A172 (cell line): ENCODE measurements at regions not wholly inside any gene's neighbourhood (a gene's known extent, or its start where the extent isn't known, plus 50 kb on each side); places are given as distances from the start of the nearest gene placed in this dataset.

Experiments used
- DNase-seq: peaks from one replicate; pipeline ENCODE4 v3.0.0-alpha.2; 2015; ENCODE audit warnings: low spot score

DNA sequence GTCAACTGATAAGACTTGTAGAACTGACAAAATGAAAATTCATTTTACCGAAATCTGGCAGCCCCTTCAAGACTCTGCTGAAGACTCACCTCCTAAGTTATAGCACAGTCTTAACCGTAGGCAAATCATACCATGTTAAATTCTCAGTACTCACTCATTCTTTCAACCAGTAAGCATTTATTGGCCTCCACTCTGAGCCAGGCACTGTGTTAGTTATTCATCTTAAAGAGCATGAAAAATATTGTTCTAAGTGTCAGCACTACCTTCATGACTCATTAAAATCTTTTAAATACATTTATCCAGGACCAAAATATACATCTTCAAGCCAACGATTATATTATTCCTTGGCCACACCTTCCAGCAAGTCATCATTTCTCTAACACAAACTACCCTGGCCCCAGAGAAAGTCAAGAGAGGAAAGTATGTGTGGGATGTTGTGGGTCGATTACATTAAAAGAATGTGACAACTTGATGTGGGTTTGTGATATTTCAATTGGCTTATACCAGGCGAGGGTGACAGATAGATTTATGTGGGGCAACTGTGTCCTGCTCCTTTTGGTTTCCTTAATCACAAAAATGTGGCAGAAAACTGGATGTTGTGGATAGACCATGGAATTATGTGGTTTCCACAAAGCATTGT, 55.0 kb downstream of the TMEM30B start:
- no peak for DNase-seq

DNA sequence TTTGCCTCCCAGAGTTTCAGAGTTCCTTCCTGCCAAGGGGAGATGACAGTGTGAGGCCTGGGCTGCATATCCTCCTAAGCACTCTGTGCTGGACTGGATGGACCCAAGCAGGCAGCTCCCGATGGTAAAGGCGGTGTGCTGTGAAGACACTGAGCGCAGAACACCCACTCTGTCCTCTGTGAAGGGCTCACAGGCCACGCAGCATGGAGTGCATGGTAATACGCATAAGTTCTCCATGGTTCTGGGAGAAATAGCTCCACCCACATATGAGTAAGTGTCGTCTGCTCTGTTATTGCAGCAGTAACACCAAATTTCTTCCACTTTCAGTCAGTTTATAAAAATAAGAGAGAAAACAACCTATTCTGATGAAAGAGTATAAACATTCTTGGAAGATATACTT, 55.8 kb downstream of the TMEM30B start:
- DNase-seq = no peak

DNA sequence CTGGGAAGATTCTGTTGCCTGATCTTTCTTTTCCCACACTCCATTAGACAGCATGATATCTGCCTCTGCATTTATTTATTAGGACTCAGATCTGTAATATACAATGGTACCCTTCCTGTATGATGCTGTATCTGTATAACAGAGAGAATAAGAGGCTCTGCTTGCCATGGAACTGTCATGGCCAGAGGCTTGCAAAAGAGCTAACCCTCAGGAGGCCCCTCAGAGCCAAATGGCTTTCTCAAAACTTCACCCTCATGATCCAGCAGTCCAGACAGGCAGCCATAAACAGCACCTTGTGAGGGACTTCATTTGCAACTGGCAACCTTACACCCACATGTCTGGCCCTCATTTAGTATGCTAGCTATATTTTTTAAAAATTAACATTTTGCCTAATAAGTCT, 57.6 kb downstream of the TMEM30B start:
- no peak for DNase-seq

DNA sequence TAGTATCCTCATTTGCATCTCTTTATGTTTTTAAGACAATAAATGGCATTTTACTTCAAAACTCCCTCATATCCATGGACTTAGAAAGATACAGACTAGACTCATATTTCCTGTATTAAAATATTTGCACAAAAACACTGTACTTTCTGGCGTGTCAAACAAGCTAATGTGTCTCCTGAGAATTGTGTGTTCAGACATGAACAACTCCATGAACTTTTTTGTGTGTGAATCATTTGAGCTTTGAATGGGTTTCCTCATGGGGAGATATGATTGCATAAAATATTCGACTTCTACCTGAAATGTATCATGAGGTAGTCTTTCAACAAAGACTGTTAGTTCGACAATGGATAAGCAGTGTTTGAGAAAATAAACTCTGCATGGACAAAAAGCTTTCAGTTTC, 58.8 kb downstream of the TMEM30B start:
- no peak for DNase-seq

DNA sequence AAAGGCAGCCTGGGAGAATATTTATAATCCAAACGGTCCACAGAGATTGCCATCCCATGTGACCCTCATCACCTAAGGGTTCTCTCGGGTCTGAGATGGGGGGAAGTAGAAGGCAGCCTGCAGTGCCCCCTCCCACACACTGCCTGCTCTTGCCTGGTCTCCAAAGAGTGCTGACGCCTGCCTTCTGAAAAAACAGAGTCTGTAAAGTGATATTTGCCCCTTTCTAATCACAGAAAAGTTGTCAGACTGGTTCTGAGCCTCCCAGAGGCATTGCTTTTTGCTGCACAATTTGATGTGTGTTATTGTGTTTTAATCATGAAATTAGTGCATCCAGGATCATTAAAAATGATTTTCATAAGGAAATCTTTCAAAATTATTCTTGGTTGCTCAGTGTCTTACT, 59.2 kb downstream of the TMEM30B start:
- DNase-seq = no peak

DNA sequence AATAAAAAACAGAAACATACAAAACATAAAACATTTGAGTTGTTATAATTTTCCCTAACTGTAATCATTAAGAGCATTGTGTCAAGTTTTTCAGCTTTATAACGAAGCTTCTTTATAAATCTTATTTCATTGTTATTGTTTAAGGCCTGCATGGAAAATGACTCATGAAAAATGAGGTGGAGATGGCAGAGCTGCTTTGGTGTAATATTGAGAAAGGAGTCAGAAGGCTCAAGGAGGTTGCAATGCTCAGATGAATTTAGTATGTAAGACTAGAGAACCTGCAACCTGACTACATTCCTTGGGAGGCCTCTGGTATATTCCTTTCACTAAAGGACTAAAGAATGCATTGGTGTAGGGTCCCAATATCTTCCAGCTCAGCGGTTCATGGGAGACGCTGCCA, 61.5 kb downstream of the TMEM30B start:
- DNase-seq = no peak

DNA sequence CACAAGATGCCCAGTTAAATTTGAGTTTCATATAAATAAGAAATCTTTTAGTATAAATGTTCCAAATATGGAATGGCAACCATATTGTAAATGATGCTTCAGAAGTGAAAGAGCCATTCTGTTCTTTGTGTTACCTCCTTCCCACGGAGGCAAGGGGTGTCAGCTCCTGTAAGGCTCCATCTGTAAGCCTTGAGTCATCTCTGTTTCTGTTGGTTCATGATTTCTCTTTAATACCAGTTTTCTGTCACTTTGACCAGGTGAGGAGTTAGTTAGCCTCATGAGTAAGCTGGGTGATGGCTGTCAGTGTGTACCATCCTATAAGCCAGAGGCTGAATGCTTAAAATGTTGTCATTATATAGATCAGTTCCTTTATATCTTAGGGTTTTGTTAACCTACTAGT, 61.9 kb downstream of the TMEM30B start:
- no peak for DNase-seq

DNA sequence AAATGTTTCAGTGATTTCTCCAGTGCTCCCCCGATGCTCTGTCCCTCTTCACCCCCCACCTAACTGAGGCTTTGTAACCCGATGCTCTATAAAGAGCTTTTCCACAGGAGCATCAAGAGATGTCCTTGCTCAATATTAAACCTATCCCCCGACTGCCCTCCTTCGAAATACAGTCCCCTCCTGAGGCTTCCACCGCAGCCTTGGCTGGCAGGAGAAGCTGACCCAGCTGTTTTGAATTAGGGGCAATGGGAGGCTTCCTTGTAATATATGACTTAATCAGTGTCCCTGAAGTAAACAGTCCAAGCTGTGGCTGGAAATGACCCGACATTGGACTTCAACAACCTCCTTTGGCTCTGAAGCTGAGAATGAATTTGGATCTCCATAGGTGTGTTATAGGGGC, 62.4 kb downstream of the TMEM30B start:
- no peak for DNase-seq

DNA sequence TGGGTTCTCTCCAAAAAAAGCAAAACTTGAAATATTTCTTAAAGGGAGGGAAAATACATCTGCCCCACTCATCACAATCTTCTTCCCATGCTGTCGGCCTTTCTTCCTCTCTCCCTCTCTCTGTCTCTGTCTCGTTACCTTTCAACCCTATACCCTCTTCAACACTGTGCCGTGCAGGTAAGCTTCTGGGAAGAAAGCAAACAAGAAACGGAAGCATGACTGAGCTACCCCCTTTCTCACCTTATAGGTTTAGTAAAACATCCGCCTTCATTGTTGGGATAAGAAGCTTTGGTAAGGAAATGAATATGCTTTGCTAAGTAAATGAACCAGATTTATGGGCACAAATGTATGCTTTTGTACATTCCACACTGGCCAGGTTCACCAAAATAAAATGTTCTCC, 63.0 kb downstream of the TMEM30B start:
- DNase-seq = no peak

DNA sequence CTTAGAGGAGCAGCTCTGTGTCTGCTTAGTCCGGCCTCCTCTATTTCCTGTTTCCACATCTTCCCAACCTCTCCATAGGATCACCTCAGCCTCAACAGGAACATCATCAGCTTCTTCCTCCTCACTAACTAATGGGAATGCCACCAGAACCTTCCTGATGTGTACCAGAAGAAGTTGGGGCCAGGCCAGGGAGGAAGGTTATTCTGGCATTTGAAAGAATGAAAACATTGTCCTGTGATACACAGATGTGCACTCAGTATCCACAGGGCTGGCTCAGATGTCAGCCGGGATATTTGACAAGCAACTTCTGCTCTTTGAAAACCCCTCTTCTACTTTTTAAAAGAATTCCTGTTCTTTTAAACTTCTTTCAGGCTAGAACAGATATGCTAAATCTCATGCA, 63.6 kb downstream of the TMEM30B start:
- DNase-seq = no peak

DNA sequence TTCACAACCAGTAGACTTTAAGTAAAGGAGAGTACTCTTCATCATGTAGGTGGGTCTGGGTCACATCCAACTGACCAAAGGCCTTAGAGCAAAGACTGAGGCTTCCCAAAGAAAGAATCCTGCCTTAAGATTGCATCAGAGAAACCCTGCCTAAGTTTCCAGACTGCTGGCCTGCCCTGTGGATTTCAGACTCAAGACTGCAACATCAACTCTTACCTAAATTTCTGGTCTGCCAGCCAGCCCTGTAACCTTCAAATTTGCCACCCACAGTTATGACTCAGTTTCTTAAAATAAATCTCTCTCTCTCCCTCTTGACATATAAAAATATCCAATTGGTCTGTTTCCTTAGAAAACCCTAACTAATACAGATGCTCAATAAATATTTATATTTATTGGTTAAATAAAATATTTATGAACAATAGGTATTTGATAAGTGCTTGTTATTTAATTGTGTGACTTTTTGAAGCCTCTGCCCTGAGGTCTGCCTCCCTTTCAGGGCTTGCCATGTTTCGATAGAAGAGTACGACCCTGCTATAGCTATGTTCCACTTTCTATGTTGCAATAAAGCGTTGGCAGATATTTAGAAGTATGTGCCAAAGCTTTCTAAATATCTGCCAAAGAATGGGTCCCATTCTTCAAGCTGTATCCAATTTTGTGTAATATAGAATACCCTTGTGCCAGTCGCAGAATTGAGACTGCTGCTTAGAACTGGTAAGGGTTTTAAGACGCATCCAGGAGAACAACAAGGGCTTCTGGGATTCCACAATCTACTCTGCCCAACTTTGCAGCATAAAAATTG, 65.7 kb downstream of the TMEM30B start:
- DNase-seq = no peak

DNA sequence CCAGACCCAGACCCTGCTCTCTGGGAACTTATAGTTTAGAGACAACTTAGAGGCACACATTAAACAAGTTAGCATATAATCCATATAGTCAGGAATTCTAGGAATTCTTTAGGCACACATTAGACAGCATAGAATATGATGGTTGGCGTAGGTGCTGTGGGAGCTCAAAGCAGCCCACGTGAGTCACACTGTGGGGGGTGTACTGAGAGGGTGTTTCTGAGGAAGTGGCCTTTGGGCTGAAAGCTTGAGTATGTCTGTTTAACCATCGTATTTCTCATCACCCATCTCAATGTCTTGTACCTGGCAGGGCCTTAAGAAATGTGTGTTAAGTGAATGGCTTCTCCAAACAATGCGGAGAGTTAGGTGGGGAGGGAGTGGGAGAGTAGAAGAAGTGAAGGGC, 67.2 kb downstream of the TMEM30B start:
- no peak for DNase-seq

DNA sequence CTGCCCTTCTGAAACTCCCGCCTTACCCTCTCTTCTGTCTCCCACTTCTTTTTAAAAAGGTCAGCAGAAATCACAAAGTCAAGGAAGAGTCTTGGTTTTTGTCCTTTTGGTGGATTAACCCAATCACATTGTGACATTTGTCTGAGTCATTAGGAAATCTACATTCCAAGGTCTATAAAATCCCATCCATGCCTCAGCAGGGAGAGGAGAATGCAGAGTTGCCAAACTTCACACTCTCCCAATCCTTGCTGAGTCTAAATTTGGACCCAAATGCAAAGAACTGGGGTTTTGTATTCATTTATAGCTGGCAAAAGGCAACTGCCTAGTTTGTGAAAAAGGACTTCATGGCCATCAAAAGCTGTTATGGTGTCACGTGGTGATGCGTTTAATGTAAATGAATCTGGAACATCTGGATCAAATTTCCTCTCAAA, 67.9 kb downstream of the TMEM30B start:
- DNase-seq = no peak

DNA sequence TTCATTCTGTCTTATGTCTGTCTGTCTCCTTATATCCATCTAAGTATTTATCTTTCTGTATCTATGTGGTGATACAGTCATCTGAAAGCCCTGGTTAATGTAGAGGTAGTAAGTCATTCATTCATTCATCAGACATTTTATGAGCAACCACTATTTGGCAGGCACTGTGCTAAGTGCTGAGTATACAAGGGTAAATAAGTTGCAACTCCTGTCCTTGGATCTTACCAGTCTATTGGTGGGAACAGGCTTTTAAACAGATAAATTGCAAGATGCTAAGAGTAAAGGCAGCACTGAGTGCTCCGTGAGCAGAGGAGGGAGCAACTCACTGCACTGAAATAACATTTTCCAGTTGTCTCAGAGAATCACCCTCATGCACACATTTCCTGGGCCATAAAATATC, 68.6 kb downstream of the TMEM30B start:
- DNase-seq = no peak

DNA sequence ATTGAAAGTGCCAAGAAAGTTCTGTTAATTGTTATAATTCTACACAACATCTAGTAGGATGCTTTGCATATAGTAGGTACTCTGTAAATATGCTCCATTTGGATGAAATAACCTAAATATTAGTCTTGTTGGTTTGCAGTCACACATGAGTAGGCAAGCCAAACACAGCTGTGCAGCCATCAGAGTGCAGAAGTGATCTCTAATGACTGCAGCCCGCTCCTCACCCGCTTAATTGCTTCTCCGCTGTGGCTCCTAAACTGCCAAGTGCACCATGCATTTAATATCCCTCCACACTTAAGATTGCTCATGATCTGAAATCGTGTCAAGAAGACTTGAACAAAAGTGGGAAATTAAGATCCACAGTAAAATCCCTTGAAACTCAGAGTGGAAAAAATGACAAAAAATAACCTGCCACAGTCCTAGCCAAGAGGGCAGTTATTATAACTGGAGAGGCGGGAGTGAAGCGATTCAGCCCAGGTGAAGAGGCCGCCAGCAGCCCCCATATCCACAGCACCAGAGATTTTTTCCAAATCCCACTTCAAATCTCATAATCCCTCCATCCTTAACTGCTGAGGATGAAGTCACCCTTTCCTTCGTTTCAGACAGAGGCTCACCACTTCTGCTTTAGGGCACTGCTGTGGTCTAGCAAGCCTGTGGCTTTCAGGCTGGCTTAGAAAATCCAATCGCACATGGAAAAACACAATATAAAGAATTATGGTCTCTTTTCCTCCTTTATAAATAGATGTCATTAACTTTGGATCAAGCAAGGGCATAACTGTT, 69.5 kb downstream of the TMEM30B start:
- no peak for DNase-seq

DNA sequence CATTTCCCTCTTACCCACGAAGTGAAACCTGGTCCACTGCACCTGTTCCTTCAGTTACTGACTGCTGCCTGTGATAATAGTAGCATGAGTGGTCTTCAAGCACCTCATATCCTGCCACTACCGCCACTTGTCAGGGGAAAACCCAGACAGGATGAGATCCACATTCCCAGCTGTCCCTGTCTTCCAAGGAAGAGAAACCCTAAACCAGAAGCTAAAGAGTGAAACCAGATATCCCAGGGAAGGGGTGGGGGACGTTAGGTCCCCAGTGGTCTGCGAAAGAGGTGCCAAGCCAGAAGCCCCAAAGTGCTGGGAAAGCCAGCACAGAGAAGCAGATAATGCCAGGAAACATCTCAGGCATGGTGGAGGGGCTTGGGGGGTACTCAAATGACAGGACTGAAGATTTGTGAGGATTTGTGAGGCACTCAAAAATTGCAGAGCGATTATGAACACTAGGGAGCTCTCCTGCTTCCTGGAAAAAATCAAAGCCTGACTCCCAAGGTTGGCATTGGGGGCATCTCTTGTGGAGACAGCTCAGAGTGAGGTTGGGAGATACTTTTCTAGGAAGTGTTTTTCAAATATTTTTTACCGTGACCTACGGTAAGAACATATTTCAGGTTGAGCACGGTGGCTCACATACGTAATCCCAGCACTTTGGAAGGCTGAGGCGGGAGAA, 77.9 kb downstream of the TMEM30B start:
- DNase-seq = no peak

DNA sequence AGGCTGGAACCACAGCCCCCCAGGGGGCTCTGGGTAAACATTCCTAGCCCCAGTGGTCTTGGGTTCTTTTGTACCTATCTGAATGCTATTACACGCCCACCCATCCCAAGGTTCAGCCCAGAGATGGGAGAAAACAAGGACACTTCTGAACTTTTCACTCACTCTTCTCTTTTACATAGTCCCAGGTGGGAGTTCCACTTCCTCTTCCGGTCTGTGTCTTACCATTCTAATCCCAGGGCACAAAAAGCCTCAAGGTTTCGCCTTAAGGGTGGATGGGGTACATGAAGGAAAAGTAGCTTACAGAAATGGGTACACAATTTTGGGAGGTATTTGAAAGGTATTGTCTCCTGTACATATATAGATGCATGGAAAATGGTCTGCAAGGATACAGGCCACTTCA, 79.0 kb downstream of the TMEM30B start:
- no peak for DNase-seq

DNA sequence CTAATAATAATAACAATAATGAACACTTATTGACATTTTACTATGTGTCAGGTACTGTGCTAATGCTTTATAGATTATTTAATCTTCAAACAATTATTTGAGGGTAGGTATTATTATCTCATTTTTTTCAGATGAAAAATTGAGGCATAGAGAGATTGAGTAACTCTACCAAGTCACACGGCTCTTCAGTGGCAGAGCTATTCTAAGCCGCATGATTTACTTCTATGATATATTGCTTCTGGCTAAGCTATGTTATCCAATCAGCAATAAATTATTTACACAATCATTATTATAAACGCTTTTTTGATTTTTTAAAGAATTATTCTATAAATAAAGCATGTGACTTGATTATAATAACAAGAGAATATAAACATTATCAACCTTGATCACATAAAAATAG, 80.0 kb downstream of the TMEM30B start:
- DNase-seq = no peak

DNA sequence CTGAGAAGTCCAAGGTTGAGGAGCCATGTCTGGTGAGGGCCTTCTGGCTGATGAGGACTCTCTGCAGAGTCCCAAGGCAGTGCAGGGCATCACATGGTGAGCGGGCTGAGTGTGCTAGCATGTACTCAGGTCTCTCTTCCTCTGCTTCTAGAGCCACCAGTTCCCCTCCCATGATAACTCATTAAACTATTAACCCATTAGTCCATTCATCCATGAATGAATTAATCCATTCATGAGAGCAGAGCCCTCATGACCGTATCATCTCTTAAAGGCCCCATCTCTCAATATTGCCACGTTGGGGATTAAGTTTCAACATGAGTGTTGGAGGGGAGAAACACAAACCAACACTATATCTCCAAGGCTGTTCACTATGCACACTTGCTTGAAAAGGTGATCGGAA, 83.7 kb downstream of the TMEM30B start:
- no peak for DNase-seq

DNA sequence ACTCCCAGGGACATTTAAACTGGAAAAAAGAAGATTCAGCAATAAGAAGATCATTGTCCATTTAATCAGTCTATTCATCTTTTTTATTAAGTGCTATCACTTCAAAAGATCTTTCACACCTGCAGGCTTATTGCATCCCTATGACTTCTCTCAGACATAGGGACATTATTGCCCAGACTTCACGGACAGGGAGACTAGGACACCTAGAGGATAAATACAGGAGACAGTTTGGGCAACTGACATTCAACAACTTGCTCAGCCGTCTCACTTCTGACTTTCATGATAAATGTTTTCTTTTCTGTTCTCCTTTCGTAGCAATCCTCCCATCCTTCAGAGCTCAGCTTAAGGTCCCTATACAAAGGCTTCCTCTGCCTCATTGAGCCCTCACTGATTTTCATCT, 84.3 kb downstream of the TMEM30B start:
- no peak for DNase-seq

DNA sequence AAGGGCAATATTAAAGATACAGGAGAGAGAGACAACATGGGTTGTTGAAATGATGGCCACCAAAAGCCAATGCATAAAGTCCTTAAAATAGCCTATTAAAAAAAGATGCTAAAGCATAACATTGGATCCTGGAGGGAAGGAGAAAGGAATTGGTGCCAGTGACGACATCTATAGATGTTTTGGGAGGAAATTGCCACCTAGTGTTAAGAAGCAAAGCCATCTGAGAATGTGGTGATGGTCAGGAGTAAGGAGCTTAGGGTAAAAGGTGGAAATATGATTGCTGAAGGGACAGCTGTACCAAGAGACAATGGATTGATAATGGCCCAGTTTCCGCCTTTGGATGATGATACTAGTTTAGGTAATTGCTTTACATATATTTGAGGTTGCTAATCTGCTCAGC, 85.1 kb downstream of the TMEM30B start:
- no peak for DNase-seq

DNA sequence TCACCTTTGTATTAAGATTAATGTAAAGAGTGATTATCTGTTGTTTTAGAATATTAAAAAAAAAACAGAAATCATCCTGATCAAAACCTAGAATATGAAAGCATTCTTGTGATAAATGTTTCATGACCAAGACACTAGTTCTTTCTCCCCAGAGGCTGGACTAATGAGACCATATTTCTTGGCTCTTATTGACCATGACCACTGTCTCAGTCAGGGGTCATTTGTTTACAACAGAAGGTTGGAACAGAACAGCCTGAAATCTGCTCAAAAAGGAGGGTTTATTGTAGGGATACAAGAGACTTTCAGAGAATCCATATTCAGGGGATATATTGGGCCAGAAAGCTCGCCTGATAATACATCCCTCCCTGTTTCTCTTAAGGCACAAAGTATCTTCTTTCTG, 87.7 kb downstream of the TMEM30B start:
- no peak for DNase-seq
